GM23248 (cell line): ENCODE measurements at regions not wholly inside any gene's neighbourhood (a gene's known extent, or its start where the extent isn't known, plus 50 kb on each side); places are given as distances from the start of the nearest gene placed in this dataset.

Source experiments
- DNase-seq: peaks from one replicate; pipeline ENCODE4 v3.0.0-alpha.2; 2015
- H2AFZ ChIP-seq: fragments of 200-600 bp; sonication (generic); 2 replicates; pipeline ENCODE4 v1.6.1; 2016; ENCODE audit warnings: antibody characterized with exemption
- H3F3A ChIP-seq: fragments of 200-600 bp; sonication (generic); 2 replicates; pipeline ENCODE4 v1.6.1; 2016; ENCODE audit warnings: mild to moderate bottlenecking, antibody characterized with exemption, mixed run types; ENCODE audit not compliant: insufficient read depth
- H3K27ac ChIP-seq: fragments of 200-600 bp; sonication (generic); 2 replicates; pipeline ENCODE4 v1.5.1; 2016; ENCODE audit warnings: mild to moderate bottlenecking
- H3K27me3 ChIP-seq: fragments of 200-600 bp; sonication (generic); replicated peaks from 2 replicates; pipeline ENCODE4 v1.6.1; 2016; ENCODE audit warnings: mild to moderate bottlenecking; ENCODE audit not compliant: insufficient read depth
- H3K36me3 ChIP-seq: fragments of 200-600 bp; sonication (generic); 2 replicates; pipeline ENCODE4 v1.6.1; 2016; ENCODE audit warnings: low read depth, mild to moderate bottlenecking
- H3K4me1 ChIP-seq: fragments of 200-600 bp; sonication (generic); 2 replicates; pipeline ENCODE4 v1.6.1; 2016; ENCODE audit warnings: mild to moderate bottlenecking; ENCODE audit not compliant: insufficient read depth
- H3K4me2 ChIP-seq: fragments of 200-600 bp; sonication (generic); one replicate; pipeline ENCODE4 v1.6.1; 2016; ENCODE audit warnings: mild to moderate bottlenecking; ENCODE audit not compliant: unreplicated experiment
- H3K4me3 ChIP-seq: fragments of 200-600 bp; sonication (generic); 2 replicates; pipeline ENCODE4 v1.5.1; 2016; ENCODE audit warnings: mild to moderate bottlenecking
- H3K79me2 ChIP-seq: fragments of 200-600 bp; sonication (generic); 2 replicates; pipeline ENCODE4 v1.6.1; 2016; ENCODE audit warnings: mild to moderate bottlenecking; ENCODE audit not compliant: insufficient read depth
- H3K9ac ChIP-seq: fragments of 200-600 bp; sonication (generic); 2 replicates; pipeline ENCODE4 v1.6.1; 2016; ENCODE audit warnings: mild to moderate bottlenecking
- H3K9me2 ChIP-seq: fragments of 200-600 bp; sonication (generic); 2 replicates; pipeline ENCODE4 v1.6.1; 2016; ENCODE audit warnings: mixed run types, mild to moderate bottlenecking, moderate library complexity; ENCODE audit not compliant: insufficient read depth
- H3K9me3 ChIP-seq: fragments of 200-600 bp; sonication (generic); one replicate; pipeline ENCODE4 v1.6.1; 2017; ENCODE audit warnings: low read depth
- H4K20me1 ChIP-seq: fragments of 200-600 bp; sonication (generic); 2 replicates; pipeline ENCODE4 v1.6.0; 2016; ENCODE audit not compliant: insufficient read depth
- EZH2 ChIP-seq: fragments of 200-600 bp; sonication (generic); IDR thresholded peaks from 2 replicates; pipeline ENCODE4 v1.6.1; 2018; ENCODE audit warnings: antibody characterized with exemption, mild to moderate bottlenecking; ENCODE audit not compliant: insufficient read depth, poor library complexity, severe bottlenecking
- EZH2phosphoT487 ChIP-seq: fragments of 200-600 bp; sonication (generic); IDR thresholded peaks from 2 replicates; pipeline ENCODE4 v1.6.1; 2018; ENCODE audit warnings: antibody characterized with exemption, moderate library complexity, mild to moderate bottlenecking, low read depth; ENCODE audit not compliant: insufficient read depth
- WGBS, 2 experiments: methylation state at CpG; one replicate each; pipeline ENCODE4 v1.1.6; 2015 to 2017; ENCODE audit warnings: low lambda C conversion rate in 2 of 2, low coverage in 1 of 2; ENCODE audit errors: missing lambda C conversion rate in 2 of 2; 5-methylcytosine and 5-hydroxymethylcytosine counted together
- in situ Hi-C: fragments of 300-500 bp; cut with MboI; formaldehyde crosslinking; loops from 2 replicates; pipeline ENCODE4 v1.15.0; 2020

DNA sequence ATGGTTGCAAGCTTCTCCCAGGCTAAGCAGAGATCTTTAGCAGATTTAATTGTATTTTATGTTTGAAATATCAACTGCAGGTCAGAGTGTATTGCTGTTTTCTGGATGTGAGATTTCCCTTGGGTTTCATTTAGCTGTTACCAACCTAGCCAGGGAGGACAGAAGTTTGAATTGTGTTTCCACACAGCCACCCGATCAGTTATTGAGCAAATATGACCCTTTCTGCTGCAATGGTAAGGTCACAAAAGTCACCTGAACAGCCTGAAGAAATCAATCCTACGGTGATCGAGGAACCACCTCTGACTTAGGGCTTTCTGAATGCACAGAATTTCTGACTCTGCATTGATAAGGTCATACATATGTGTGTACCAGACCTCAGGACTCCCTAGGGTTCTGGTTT, 419.9 kb downstream of the MAN2A1 start:
- no peaks in the 10 kb centered on the region for H3K9me2 ChIP-seq
- no peak overlapping the region for H3K4me2 ChIP-seq
- H3K9ac ChIP-seq: no peak overlapping the region
- no peaks in the 10 kb centered on the region for H3K79me2 ChIP-seq
- in situ Hi-C loops: no loop called here
- H3K27me3 ChIP-seq: peaks cover 14% of the 10 kb centered on the region; the same call in 1 of the 2 replicates
- no peak overlapping the region for H3K27ac ChIP-seq
- no peak for DNase-seq
- no peaks in the 10 kb centered on the region for H3K36me3 ChIP-seq
- no peaks in the 10 kb centered on the region for H3K9me3 ChIP-seq
- 49 to 51% methylated on average over 3 of the region's 3 CpGs for WGBS, 2 experiments
- H3F3A ChIP-seq: no peaks in the 10 kb centered on the region
- H3K4me3 ChIP-seq: no peak overlapping the region
- H3K4me1 ChIP-seq: peaks cover 9% of the 10 kb centered on the region
- no peak for TF ChIP-seq EZH2
- no peak for TF ChIP-seq EZH2phosphoT487
- H4K20me1 ChIP-seq: no peaks in the 10 kb centered on the region
- no peak overlapping the region for H2AFZ ChIP-seq

DNA sequence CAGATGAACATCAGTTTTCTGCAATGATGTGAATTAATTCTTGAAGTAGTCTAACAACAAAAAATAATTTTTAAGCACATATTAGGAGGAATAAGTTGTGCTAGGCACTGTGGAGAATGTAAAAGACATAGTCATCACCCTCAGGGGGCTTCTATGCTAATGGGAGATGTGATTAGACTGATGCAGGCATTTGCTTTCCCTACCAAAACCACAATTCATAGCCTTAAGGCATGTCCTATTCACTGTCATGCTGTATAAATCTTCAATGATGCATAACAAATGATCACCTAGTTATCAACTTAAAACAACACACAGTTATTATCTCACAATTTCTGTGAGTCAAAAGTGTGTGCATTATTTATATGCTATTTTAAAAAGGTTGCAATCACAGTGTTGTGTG, 422.6 kb downstream of the MAN2A1 start:
- Histone ChIP-seq H3K4me2 (no peak overlapping the region), H3K4me3 (no peak overlapping the region), H4K20me1 (no peaks in the 10 kb centered on the region), H3K79me2 (no peaks in the 10 kb centered on the region), H3K4me1 (no peaks in the 10 kb centered on the region), H3K9me3 (no peaks in the 10 kb centered on the region), H3K27me3 (peaks cover 7% of the 10 kb centered on the region; the same call in 1 of the 2 replicates), H3K36me3 (no peaks in the 10 kb centered on the region), H3K27ac (no peak overlapping the region), H3K9ac (no peak overlapping the region), H3F3A (no peaks in the 10 kb centered on the region), H2AFZ (no peak overlapping the region), H3K9me2 (no peaks in the 10 kb centered on the region)
- no peak for DNase-seq
- no peak for TF ChIP-seq EZH2
- no peak for TF ChIP-seq EZH2phosphoT487
- in situ Hi-C loops: no loop called here

DNA sequence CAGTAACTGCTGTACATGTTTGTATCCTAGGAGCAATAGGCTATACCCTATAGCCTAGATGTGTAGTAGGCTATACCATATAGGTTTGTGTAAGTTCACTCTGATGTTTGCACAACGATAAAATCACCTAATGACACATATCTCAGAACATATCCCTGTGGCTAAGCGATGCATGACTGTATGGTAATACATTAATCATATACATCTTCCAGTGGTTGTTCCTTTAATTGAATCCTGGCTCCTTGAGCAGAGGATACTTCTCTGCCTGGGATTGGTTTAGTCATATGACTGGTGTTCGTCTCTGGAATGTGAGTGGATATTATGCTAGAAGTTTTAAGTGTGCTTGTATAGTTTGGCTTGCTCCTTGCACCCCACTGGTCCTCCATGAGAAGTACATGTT, 425.8 kb downstream of the MAN2A1 start:
- H3K4me3 ChIP-seq: no peak overlapping the region
- no peaks in the 10 kb centered on the region for H3K36me3 ChIP-seq
- in situ Hi-C loops: no loop called here
- H2AFZ ChIP-seq: no peak overlapping the region
- H3K9me3 ChIP-seq: no peaks in the 10 kb centered on the region
- TF ChIP-seq EZH2 (no peak), EZH2phosphoT487 (no peak)
- DNase-seq: no peak
- 21 to 31% methylated on average over 3 of the region's 3 CpGs for WGBS, 2 experiments
- H3K4me1 ChIP-seq: no peaks in the 10 kb centered on the region
- no peak overlapping the region for H3K9ac ChIP-seq
- H3K27ac ChIP-seq: no peak overlapping the region
- no peaks in the 10 kb centered on the region for H3K9me2 ChIP-seq
- no peaks in the 10 kb centered on the region for H3K27me3 ChIP-seq
- no peak overlapping the region for H3K4me2 ChIP-seq
- no peaks in the 10 kb centered on the region for H3K79me2 ChIP-seq
- H4K20me1 ChIP-seq: no peaks in the 10 kb centered on the region
- H3F3A ChIP-seq: no peaks in the 10 kb centered on the region

DNA sequence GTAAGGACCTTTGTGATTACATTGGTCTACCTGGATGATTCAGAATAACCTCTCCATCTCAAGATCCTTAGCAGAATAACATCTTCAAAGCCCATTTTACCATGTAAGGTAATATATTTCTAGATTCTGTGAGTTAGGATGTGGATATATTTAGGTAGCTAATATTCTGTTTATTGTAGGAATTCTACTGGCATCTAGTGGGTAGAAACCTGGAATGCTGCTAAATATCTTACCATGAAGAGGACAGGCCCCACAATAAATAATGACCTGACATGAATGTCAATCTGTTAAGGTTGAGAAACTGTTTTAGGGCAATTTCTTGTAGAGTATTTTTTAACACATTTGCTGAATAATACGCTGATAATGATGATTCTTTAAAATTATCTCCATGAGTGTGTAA, 426.8 kb downstream of the MAN2A1 start:
- Histone ChIP-seq H3K79me2 (no peaks in the 10 kb centered on the region), H3K9me2 (no peaks in the 10 kb centered on the region), H3K4me3 (no peak overlapping the region), H3K27me3 (no peaks in the 10 kb centered on the region), H3K9me3 (no peaks in the 10 kb centered on the region), H3F3A (no peaks in the 10 kb centered on the region), H4K20me1 (no peaks in the 10 kb centered on the region), H3K9ac (no peak overlapping the region), H3K4me2 (no peak overlapping the region), H3K27ac (no peak overlapping the region), H3K4me1 (no peaks in the 10 kb centered on the region), H3K36me3 (no peaks in the 10 kb centered on the region), H2AFZ (no peak overlapping the region)
- TF ChIP-seq EZH2phosphoT487: no peak
- TF ChIP-seq EZH2: no peak
- in situ Hi-C loops: no loop called here
- WGBS, 2 experiments: 32 to 58% methylated on average over 1 of the region's 1 CpG
- DNase-seq: no peak
